Hepatocyte (in vitro differentiated cells): ENCODE measurements at regions not wholly inside any gene's neighbourhood (a gene's known extent, or its start where the extent isn't known, plus 50 kb on each side); places are given as distances from the start of the nearest gene placed in this dataset.

Source experiments
- EZH2 ChIP-seq: fragments of 200-600 bp; sonication (generic); IDR thresholded peaks from 2 replicates; pipeline ENCODE4 v1.6.1; 2016; ENCODE audit warnings: antibody characterized with exemption, mild to moderate bottlenecking, borderline replicate concordance
- EZH2phosphoT487 ChIP-seq: fragments of 200-600 bp; sonication (generic); IDR thresholded peaks from one replicate; pipeline ENCODE4 v1.6.1; 2018; ENCODE audit warnings: antibody characterized with exemption, mild to moderate bottlenecking, low read depth, moderate library complexity; ENCODE audit not compliant: unreplicated experiment, severe bottlenecking
- TF ChIP-seq, protein P1 (sequence below): fragments of 200-600 bp; sonication (generic); IDR thresholded peaks from 2 replicates; pipeline ENCODE4 v1.5.1; 2016; ENCODE audit warnings: antibody characterized with exemption, mild to moderate bottlenecking; ENCODE audit not compliant: poor library complexity

DNA sequence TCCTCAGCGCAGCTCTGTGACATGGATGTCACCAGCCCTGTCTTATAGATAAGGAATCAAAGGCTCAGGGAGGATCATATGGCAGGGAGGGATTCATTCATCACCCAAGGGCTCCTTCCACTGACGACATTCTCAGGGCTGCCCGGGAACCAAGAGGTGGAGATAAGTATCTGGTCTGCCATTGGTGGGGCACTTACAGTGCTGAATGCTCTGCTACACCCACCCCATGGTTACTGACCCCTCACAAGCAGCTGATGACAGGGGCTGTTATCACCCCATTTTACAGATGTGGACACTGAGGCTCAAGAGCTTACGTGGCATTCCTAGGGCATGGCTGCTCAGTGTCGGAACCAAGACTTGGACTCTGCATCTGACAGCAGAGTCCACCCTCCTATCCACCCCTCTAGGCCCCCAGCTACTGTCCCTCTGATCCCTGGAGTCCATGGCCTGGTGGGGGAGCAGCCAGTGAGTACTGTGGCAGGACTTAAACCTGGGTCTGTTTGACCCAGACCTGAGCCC, 155.1 kb downstream of the PTPRU start:
- TF ChIP-seq, protein P1, sequence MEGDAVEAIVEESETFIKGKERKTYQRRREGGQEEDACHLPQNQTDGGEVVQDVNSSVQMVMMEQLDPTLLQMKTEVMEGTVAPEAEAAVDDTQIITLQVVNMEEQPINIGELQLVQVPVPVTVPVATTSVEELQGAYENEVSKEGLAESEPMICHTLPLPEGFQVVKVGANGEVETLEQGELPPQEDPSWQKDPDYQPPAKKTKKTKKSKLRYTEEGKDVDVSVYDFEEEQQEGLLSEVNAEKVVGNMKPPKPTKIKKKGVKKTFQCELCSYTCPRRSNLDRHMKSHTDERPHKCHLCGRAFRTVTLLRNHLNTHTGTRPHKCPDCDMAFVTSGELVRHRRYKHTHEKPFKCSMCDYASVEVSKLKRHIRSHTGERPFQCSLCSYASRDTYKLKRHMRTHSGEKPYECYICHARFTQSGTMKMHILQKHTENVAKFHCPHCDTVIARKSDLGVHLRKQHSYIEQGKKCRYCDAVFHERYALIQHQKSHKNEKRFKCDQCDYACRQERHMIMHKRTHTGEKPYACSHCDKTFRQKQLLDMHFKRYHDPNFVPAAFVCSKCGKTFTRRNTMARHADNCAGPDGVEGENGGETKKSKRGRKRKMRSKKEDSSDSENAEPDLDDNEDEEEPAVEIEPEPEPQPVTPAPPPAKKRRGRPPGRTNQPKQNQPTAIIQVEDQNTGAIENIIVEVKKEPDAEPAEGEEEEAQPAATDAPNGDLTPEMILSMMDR: no peak
- TF ChIP-seq EZH2phosphoT487 (no peak), EZH2 (no peak)
